HL-60 (cell line): ENCODE measurements at regions not wholly inside any gene's neighbourhood (a gene's known extent, or its start where the extent isn't known, plus 50 kb on each side); places are given as distances from the start of the nearest gene placed in this dataset.

Experiments used
- CTCF ChIP-seq: IDR thresholded peaks from one replicate; pipeline ENCODE4 v1.5.1; 2011; ENCODE audit warnings: low read length, control low read depth, inconsistent platforms; ENCODE audit not compliant: insufficient read depth
- GABPA ChIP-seq: IDR thresholded peaks from 2 replicates; pipeline ENCODE4 v1.6.1; 2012; ENCODE audit warnings: low read depth
- SPI1 ChIP-seq: IDR thresholded peaks from 2 replicates; pipeline ENCODE4 v1.6.1; 2012; ENCODE audit warnings: low read depth, mild to moderate bottlenecking, borderline replicate concordance

DNA sequence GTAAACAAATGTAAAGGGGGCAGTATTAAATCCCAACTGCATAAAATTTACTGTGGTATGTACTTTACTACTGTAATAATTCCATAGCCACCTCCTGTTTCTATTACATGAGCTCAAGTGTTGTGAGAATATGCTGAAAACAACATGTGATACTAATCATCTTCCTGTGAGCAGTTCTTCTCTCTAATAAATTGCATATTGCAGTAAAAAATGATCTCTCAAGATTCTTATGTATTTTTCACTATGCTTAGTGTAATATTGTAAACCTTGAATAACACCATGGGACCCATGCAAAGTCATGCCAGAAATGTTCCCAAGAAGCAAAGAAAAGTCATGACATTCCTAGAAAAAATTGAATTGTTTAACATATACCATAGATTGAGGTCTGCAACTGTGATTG lies 133.0 kb upstream of the ATXN1 start:
- TF ChIP-seq CTCF = no peak
- TF ChIP-seq GABPA = no peak
- TF ChIP-seq SPI1 = no peak
